ENCODE measurements at regions not wholly inside any gene's neighbourhood (a gene's known extent, or its start where the extent isn't known, plus 50 kb on each side); places are given as distances from the start of the nearest gene placed in this dataset.

DNA sequence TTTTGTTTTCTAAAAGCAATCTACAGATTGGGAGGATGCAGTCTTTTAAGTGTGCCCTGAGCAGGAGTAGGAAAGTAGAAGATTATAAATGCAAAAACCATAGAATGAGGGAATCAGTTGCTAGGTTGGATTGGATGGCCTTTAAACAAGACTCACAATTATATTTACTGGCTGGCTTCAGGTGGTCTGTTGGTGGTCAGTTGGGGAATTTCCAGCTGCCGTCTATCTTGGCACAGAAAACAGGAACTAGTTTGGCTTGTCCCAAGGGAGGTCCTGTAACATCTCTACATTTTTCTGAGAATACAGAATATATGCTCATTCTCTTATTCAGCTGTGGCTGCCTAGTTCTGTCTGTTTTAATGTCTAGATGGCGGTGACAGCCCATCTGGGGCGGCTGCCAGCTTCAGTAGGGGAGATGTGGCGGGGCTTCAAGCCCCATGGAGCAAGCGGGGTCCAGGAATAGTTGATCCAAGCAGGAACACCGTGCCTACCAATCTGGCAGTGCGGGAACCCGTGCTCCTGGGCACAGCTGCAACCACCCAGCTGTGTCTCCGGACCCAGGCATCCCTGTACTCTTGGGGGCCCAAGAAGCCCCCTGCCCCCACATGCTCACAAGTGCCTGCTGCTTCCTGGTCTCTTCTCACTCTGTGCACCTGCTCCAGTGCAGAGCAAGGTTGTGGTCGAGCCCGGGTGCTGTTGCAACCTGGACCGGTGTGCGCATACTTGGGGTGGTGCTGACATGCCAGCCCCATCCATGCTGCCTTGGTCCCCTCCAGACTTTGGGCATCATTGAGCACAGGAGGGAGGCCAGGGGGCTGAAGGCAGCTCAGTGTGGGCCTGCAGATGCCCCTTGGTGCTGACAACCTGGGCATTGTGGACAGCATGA is 1182.6 kb downstream of the AMY1C start:
- H3K4me3 ChIP-seq (ENCODE audit: low read depth, low read length), result no peak overlapping the region

GRCh38 chr1:104932949-104933679 is 1183.4 kb downstream of the AMY1C start:
- no peak overlapping the region for H3K4me3 ChIP-seq (ENCODE audit: low read depth, low read length)

GRCh38 chr1:104933846-104934245 is 1184.1 kb downstream of the AMY1C start:
- no peak overlapping the region for H3K4me3 ChIP-seq (ENCODE audit: low read depth, low read length)

DNA sequence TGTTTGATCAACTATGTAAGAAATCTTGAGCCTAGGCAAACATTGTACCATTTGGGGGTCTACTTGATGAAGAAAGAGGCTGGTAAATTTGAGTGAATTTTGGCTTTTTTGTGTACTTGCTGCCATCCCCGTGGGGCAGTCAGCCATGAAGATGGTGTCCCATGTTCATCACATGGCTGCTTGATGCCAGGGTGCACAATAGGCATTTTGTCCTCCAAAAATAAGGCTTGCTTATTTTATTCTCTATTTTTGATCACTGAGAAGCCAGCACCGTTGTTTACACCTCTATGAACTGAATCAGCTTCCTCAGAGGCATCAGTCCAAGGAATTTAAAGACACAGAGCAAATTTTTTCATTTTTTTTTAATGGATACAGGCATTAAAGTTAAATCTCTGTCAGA is 1195.7 kb downstream of the AMY1C start:
- H3K4me3 ChIP-seq (ENCODE audit: low read depth, low read length), result no peak overlapping the region

- H3K4me3 ChIP-seq (ENCODE audit: low read depth, low read length), result no peak overlapping the region
Measured at GRCh38 chr1:104946558-104947210, 1197.0 kb downstream of the AMY1C start.

- H3K4me3 ChIP-seq (ENCODE audit: low read depth, low read length), result no peak overlapping the region
Measured at GRCh38 chr1:104953555-104953954, 1203.9 kb downstream of the AMY1C start.

DNA sequence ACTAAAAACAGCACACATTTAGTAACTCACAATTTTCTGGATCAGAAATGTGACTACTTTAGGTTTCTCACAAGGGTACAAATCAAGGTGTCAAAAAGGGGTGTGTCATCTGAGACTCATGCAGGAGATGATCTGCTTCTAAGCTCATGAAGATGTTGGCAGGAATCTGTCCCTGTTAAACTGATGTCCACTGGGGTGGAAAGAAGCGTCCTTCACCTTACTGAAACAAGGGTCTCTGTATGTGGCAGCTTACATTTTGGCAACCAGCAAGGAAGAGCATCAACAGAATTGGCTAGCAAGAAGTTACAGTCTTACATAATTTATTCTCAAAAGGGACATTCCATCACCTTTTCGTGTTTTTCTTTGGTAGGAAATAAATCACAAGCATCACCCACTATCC is 1223.8 kb downstream of the AMY1C start:
- no peak overlapping the region for H3K4me3 ChIP-seq (ENCODE audit: low read depth, low read length)

DNA sequence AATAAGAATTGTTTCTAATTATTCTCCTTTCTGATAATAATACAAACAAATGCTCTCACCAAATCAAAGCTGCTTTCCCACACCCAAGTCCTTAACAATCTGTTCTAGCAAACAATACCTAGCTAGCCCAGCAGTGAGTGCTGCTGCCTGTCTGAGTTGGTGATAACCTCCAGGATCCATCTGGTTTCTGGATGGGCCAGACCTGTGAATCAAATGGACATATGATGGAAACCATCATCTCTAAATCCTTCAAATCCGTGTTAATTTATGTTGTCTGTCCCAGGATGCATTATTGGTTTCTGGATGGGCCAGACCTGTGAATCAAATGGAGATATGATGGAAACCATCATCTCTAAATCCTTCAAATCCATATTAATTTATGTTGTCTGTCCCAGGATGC is 1230.0 kb downstream of the AMY1C start:
- no peak overlapping the region for H3K4me3 ChIP-seq (ENCODE audit: low read depth, low read length)

DNA sequence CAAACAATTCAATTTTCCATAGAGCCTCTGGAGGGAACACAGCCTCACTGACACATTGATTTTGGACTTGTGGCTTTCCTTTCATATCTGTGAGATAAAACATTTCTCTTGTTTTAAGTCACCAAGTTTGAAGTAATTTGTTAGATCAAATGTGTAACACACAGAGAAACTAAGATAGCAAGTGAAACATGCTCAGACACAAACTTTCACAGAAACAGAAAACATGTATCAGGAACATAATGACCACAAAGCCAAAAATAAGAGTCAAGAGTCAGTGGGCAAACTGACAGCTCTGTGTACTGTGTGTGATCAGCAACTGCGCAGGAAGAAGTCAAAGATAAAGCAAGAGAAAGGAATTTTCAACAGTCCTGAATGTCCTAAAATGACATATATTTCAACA is 1237.5 kb downstream of the AMY1C start:
- no peak overlapping the region for H3K4me3 ChIP-seq (ENCODE audit: low read depth, low read length)

DNA sequence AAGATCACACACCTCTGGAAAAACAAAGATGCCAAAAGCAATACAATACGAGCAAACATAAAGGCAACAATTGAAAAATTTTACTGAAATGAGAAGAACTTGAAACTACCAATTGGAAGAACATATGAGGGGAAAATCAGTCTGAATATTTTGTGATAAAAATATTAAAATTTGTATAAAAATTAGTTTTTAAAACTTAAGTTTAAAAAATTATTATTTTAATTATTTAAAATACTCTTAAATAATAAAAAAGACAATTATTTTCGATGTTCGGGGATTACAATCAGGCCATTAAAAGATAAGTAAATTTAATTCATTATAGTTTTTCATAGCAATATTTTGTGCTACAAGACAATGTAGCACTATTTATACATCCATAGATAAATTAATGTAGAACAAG is 1239.3 kb downstream of the AMY1C start:
- no peak overlapping the region for H3K4me3 ChIP-seq (ENCODE audit: low read depth, low read length)

DNA sequence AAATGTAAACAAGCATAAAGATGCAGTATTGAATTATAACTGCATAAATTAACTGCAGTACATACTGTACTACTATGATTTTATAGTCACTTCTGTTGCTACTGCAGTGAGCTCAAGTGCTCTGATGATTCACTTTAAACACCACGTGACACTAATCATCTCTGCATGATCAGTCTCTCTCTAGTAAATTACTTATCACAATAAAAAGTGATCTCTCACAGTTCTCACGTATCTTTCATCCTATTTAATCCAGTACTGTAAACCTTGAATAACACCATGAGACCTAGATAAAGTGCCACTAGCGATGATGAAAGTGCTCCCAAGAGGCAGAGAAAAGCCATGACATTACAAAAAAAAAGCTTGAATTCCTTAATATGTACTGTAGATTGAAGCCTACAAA is 1242.0 kb downstream of the AMY1C start:
- H3K4me3 ChIP-seq (ENCODE audit: low read depth, low read length), result no peak overlapping the region

- no peak overlapping the region for H3K4me3 ChIP-seq (ENCODE audit: low read depth, low read length)
Measured at GRCh38 chr1:105000793-105001192, 1251.1 kb downstream of the AMY1C start.

DNA sequence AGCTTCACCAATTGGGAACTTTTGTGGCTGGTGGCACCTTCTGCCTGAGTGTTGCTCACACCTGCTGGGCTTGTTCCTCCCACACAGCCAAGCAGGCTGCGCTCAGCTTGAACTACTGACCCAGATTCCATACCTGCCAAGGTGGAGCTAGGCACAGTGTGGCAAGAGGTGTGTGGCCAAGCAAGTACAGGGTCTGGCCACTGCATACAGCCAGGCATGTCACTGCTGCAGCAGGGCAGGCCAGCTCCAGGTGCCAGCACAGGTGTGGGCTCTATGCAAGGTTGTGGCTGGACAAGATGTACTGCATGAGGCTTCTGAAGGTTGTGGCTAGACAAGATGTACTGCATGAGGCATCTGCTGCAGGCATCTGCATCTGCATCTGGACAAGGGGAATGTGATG is 1254.8 kb downstream of the AMY1C start:
- no peak overlapping the region for H3K4me3 ChIP-seq (ENCODE audit: low read depth, low read length)

DNA sequence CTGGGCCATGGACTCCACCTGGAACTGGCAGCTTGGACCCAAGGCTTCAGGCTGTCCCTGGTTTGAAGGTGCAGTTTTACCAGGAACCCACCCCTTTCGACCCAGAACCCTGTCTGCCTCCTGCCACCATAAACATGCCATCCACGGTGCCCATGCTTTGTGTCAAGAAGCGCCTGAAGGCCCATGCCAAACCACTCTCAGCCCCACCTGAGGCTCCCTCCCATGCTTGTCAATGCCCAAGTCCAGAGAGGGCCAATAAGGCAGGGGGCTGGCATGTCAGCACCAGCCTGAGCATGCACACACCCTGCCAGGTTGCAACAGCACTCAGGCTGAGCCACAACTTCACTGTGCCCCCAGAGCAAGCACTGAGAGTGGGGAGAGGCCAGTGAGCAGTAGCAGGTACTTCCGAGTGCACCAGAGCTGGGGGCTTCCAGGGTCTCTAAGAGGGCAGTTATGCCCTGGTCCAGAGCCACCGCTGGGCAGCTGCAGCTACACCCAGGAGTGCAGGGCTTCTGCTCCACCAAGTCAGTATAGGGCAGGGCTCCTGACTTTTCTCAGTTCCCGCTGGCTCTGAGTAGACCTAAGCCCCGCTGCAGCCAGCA is 1256.0 kb downstream of the AMY1C start:
- no peak overlapping the region for H3K4me3 ChIP-seq (ENCODE audit: low read depth, low read length)

DNA sequence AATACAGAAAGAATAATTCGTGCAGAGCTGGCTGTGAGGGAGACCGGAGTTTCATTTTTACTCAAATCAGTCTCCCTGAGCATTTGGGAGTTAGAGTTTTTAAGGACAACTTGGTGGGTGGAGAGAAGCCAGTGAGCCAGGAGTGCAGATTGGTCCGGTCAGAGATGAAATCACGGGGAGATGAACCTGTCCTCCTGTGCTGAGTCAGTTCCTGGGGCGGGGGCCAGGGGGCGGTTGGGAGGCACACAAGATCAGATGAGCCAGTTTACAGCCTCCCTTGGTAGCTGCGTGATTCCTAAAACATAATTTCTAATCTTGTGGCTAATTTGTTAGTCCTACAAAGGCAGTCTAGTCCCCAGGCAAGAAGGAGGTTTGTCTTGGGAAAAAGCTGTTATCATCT is 1267.9 kb downstream of the AMY1C start:
- no peak overlapping the region for H3K4me3 ChIP-seq (ENCODE audit: low read depth, low read length)

GRCh38 chr1:105023719-105024118 is 1274.0 kb downstream of the AMY1C start:
- no peak overlapping the region for H3K4me3 ChIP-seq (ENCODE audit: low read depth, low read length)

- no peak overlapping the region for H3K4me3 ChIP-seq (ENCODE audit: low read depth, low read length)
Measured at GRCh38 chr1:105027838-105028471, 1278.3 kb downstream of the AMY1C start.

- no peak overlapping the region for H3K4me3 ChIP-seq (ENCODE audit: low read depth, low read length)
Measured at GRCh38 chr1:105072446-105072845, 1322.7 kb downstream of the AMY1C start.

DNA sequence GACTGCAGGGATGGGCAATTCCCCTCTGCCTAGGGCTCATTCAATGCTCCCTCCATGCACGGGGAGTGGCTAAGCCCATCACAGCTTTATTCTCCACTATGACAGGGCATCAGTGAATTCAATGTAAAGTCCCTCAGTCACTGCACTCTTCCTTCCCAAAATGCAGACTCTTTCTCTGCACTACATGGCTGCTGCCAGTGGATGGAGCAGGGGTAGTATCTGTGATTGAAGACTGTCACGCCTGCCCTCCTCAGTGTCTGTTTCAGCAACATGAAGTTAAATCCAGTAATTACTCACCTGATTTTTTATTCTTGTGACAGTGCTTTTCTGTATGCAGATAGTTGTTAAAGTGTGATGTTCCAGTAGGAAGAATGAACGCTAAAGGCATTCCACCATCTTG is 1323.2 kb downstream of the AMY1C start:
- H3K4me3 ChIP-seq (ENCODE audit: low read depth, low read length), result no peak overlapping the region

- no peak overlapping the region for H3K4me3 ChIP-seq (ENCODE audit: low read depth, low read length)
Measured at GRCh38 chr1:105073660-105074059, 1324.0 kb downstream of the AMY1C start.

- H3K4me3 ChIP-seq (ENCODE audit: low read depth, low read length), result no peak overlapping the region
Measured at GRCh38 chr1:105083611-105084010, 1333.9 kb downstream of the AMY1C start.
